GM21786 (cell line): ENCODE measurements at regions not wholly inside any gene's neighbourhood (a gene's known extent, or its start where the extent isn't known, plus 50 kb on each side); places are given as distances from the start of the nearest gene placed in this dataset.

ENCODE experiments used
- ATAC-seq: cut with Tn5 transposase; IDR thresholded peaks from one replicate; pipeline ENCODE4 v1.9.1; 2021; ENCODE audit not compliant: unreplicated experiment

- ATAC-seq, result no peak
These were observed 1349.6 kb upstream of the FLRT2 start for GRCh38 chr14:84180336-84180735.

- ATAC-seq, result no peak
These were observed 1348.9 kb upstream of the FLRT2 start for GRCh38 chr14:84181072-84181471.

- ATAC-seq, result no peak
These were observed 1334.4 kb upstream of the FLRT2 start for GRCh38 chr14:84195514-84195913.

GRCh38 chr14:84197704-84198103 lies 1332.2 kb upstream of the FLRT2 start:
- no peak for ATAC-seq

GRCh38 chr14:84202486-84202885 lies 1327.5 kb upstream of the FLRT2 start:
- ATAC-seq, result no peak

- ATAC-seq, result no peak
These were observed 1326.0 kb upstream of the FLRT2 start for GRCh38 chr14:84203896-84204295.

GRCh38 chr14:84208451-84208850 lies 1321.5 kb upstream of the FLRT2 start:
- ATAC-seq, result no peak

GRCh38 chr14:84209031-84209430 lies 1320.9 kb upstream of the FLRT2 start:
- ATAC-seq, result no peak

GRCh38 chr14:84217066-84217465 lies 1312.9 kb upstream of the FLRT2 start:
- ATAC-seq, result no peak

- ATAC-seq, result no peak
These were observed 1304.7 kb upstream of the FLRT2 start for GRCh38 chr14:84225268-84225667.

- ATAC-seq, result no peak
These were observed 1301.2 kb upstream of the FLRT2 start for GRCh38 chr14:84228702-84229101.

- ATAC-seq, result no peak
These were observed 1295.7 kb upstream of the FLRT2 start for GRCh38 chr14:84234281-84234680.

- ATAC-seq, result no peak
These were observed 1293.7 kb upstream of the FLRT2 start for GRCh38 chr14:84236290-84236689.

GRCh38 chr14:84237881-84238280 lies 1292.1 kb upstream of the FLRT2 start:
- no peak for ATAC-seq

- no peak for ATAC-seq
These were observed 1282.3 kb upstream of the FLRT2 start for GRCh38 chr14:84247693-84248092.

- no peak for ATAC-seq
These were observed 1279.1 kb upstream of the FLRT2 start for GRCh38 chr14:84250893-84251292.

GRCh38 chr14:84251411-84252115 lies 1278.4 kb upstream of the FLRT2 start:
- ATAC-seq, result no peak

- no peak for ATAC-seq
These were observed 1277.2 kb upstream of the FLRT2 start for GRCh38 chr14:84252706-84253105.

GRCh38 chr14:84253326-84253725 lies 1276.6 kb upstream of the FLRT2 start:
- no peak for ATAC-seq

GRCh38 chr14:84254290-84254689 lies 1275.7 kb upstream of the FLRT2 start:
- no peak for ATAC-seq

- no peak for ATAC-seq
These were observed 1267.0 kb upstream of the FLRT2 start for GRCh38 chr14:84262932-84263331.

- ATAC-seq, result no peak
These were observed 1257.6 kb upstream of the FLRT2 start for GRCh38 chr14:84272290-84272721.

- ATAC-seq, result no peak
These were observed 1256.8 kb upstream of the FLRT2 start for GRCh38 chr14:84273181-84273580.
